ENCODE measurements at regions not wholly inside any gene's neighbourhood (a gene's known extent, or its start where the extent isn't known, plus 50 kb on each side); places are given as distances from the start of the nearest gene placed in this dataset.

DNA sequence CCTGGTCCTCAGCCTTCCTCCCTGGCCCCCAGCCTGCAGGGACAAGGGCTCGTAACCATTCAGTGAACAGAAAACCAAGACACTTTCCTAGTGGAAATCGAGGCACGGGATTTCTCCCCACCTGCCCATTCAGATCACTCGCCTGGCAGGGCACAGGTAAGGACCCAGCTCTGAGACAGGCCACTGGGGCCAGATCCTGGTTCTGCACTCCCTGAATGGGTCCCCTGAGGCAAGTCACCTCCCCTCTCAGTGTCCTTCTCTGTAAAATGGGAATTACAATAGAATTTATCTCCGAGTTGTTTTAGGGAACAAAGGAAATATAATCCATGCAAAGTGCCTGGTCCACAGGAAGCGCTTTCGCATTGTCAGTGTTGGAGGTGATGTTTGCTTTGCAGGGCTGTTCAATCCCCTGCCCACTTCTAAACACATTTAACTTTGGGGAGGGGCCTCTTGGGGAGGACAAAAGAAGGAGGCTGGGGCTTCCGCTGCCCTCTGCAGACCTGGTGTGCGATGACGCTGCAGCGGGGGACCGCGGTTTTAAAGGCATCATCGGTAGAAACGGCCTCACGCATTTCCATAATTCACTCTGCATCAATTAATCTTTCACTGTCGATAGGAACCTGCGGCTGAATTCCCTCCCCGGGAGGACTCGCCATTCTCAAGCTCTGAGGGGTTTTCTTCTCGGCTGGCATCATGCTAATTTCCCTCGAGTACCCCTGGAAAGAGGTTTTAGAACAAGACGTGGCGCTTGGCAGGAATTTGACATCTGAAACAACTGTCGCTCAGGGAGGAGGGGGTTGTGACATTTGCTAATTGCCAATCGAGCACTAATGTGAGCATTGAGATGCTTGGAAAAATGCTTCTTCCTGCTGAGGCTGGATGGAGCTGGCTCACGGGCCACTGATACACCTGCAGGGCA lies 70.4 kb upstream of the FGF3 start:
- H3K9me3 ChIP-seq, result no peaks in the 10 kb centered on the region
- H3K4me1 ChIP-seq, result peaks cover 38% of the 10 kb centered on the region
- H3K4me3 ChIP-seq (ENCODE audit: low read depth, low read length), result no peak overlapping the region
- H3K27me3 ChIP-seq, result no peaks in the 10 kb centered on the region
- TF ChIP-seq, protein P1, sequence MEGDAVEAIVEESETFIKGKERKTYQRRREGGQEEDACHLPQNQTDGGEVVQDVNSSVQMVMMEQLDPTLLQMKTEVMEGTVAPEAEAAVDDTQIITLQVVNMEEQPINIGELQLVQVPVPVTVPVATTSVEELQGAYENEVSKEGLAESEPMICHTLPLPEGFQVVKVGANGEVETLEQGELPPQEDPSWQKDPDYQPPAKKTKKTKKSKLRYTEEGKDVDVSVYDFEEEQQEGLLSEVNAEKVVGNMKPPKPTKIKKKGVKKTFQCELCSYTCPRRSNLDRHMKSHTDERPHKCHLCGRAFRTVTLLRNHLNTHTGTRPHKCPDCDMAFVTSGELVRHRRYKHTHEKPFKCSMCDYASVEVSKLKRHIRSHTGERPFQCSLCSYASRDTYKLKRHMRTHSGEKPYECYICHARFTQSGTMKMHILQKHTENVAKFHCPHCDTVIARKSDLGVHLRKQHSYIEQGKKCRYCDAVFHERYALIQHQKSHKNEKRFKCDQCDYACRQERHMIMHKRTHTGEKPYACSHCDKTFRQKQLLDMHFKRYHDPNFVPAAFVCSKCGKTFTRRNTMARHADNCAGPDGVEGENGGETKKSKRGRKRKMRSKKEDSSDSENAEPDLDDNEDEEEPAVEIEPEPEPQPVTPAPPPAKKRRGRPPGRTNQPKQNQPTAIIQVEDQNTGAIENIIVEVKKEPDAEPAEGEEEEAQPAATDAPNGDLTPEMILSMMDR (IDR thresholded peaks at IDR 0.05; ENCODE audit: low read depth, low read length), result no peak
- no peaks in the 10 kb centered on the region for H3K36me3 ChIP-seq
- no peak for DNase-seq

DNA sequence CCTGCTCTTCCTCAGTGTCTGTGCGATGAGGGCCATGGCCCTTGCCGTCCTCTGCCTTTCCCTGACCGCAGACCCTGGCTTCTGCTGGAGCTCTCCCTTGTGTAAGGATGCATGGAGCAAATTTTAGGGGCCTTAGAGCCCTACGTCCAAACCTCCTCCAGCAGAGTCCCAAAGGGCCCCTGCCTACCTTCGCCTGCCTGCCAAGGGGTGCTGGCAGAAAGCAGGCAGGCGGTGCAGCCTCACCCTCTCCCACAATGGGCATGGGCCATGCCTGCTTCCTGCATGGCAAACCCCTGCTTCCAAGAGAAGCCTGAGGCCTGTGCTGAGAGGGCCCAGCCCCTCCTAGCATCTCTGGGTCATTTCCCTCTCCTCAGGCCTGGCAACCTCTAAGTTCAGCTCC lies 71.3 kb upstream of the FGF3 start:
- Histone ChIP-seq H3K4me1 (peaks cover 46% of the 10 kb centered on the region), H3K4me3 (ENCODE audit: low read depth, low read length) (no peak overlapping the region), H3K27me3 (no peaks in the 10 kb centered on the region), H3K9me3 (no peaks in the 10 kb centered on the region), H3K36me3 (no peaks in the 10 kb centered on the region)
- TF ChIP-seq, protein P1 (IDR thresholded peaks at IDR 0.05; ENCODE audit: low read depth, low read length), result no peak
- no peak for DNase-seq

DNA sequence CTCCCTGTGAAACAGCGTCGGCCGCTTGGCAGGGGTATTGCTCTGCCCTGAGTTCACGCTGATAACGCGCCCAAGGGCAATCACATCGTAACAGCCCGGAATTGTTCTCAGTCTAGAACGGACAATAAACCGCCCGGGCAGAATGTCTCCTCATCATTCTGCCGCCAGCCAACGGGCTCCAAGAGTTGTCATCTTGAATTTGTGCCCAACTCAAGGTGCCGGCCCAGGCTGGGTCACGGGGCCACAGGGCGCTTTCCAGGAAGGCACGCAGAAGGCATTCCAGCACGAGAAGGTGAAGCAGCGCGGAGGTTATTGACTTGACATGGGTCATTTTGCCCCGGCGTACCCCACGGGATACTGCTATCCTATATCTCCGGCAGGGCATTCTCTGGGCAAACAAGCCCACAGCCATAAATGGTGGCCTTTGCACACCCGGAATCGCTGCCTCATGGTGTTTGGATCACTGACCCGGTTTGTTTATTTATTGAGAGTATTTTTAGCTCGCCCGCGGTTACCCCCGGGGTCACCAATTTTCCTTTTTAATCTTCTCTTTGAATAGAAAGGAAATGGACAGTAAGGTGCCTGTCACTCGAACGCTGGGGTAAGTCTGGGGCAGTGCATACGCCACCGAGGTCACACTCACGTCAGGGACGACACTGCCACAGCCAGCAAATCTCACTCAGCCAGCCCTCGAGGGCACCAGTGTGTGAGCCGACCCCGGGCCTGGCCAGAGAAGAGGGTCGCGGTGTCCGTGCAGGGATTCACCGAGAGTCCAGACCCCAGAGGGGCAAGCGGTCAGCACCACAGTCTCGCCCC lies 72.4 kb upstream of the FGF3 start:
- TF ChIP-seq, protein P1 (IDR thresholded peaks at IDR 0.05; ENCODE audit: low read depth, low read length), result no peak
- no peak overlapping the region for H3K4me3 ChIP-seq (ENCODE audit: low read depth, low read length)
- no peaks in the 10 kb centered on the region for H3K27me3 ChIP-seq
- no peak for DNase-seq
- peaks cover 46% of the 10 kb centered on the region for H3K4me1 ChIP-seq
- no peaks in the 10 kb centered on the region for H3K36me3 ChIP-seq
- no peaks in the 10 kb centered on the region for H3K9me3 ChIP-seq

DNA sequence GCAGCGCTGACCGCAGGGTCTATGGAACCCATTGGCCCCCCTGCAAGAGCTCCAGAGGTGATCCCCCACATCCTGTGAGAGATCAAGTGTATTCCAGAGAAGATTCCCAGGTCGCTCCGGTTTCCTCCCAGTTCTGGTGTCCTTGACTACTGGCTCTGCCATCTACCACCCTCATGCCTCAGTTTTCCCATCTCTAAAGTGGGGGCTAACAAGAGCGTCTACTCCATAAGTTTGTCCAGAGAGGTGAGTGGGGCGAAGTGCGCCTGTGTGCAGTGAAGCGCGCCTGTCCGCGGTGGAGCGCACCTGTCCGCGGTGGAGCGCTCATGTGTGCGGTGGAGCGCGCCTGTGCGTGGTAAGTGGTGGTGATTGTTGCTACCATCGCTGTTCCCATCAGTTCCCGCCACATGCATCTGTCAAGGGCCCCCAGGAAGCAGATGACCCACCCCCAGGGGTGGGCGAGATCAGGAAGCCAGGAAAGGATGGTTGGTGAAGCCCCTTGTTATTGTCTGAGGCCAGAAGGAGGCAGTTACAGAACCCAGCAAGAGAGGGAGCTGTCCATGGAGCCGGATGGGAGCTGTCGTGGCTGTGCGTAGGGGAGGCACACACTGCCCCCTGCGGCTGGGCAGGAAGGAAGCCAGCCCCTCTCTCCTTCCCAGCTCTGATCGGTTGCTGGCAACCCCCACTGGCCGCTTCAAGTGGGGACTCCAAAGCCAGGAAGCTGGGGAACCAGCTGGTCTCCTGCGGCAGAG lies 73.2 kb upstream of the FGF3 start:
- Histone ChIP-seq H3K4me3 (ENCODE audit: low read depth, low read length) (peak overlapping the region; percentile 37), H3K4me1 (peaks cover 46% of the 10 kb centered on the region), H3K27me3 (no peaks in the 10 kb centered on the region), H3K36me3 (no peaks in the 10 kb centered on the region), H3K9me3 (no peaks in the 10 kb centered on the region)
- TF ChIP-seq, protein P1 (IDR thresholded peaks at IDR 0.05; ENCODE audit: low read depth, low read length), result peak; percentile 70
- DNase-seq, result peak; percentile 69

DNA sequence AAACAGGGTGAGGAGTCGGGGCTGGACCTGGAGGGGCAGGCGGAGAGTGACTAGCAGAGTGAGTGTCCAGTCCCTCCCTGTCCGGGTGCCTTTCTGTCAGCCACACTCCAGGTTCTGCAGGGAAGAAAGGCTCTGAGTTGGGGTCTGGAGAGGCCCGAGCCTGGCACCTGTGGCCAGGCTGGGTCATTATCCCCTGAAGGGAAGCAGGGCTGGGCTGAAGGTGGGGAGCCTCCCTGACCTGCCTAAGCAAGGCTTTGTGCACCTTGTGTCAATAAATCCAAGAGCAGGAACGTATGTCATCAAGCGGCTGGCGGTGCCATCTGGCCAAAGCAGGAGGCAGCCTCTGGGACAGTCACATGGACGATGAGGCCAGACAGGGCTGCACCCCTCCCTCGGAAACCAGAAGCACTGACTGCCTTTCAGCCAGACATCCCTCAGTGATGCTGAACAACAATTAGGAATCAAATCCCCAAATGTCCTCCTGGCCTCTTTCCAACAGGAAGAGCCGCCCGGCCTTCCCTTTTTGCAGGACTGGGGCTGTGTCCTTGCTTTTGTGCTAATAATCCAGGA lies 73.9 kb upstream of the FGF3 start:
- H3K36me3 ChIP-seq, result no peaks in the 10 kb centered on the region
- peak; percentile 91 for DNase-seq
- H3K4me1 ChIP-seq, result peaks cover 46% of the 10 kb centered on the region
- TF ChIP-seq, protein P1 (IDR thresholded peaks at IDR 0.05; ENCODE audit: low read depth, low read length), result no peak
- H3K4me3 ChIP-seq (ENCODE audit: low read depth, low read length), result peak overlapping the region; percentile 37
- no peaks in the 10 kb centered on the region for H3K9me3 ChIP-seq
- no peaks in the 10 kb centered on the region for H3K27me3 ChIP-seq
